OCI-LY1 (cell line): ENCODE measurements at regions not wholly inside any gene's neighbourhood (a gene's known extent, or its start where the extent isn't known, plus 50 kb on each side); places are given as distances from the start of the nearest gene placed in this dataset.

Experiments
- H2AFZ ChIP-seq: fragments of 200-600 bp; sonication (generic), shearing (Covaris generic); 2 replicates; pipeline ENCODE4 v1.6.0; 2014; ENCODE audit warnings: antibody characterized with exemption, mild to moderate bottlenecking, low read length
- H3F3A ChIP-seq: fragments of 200-600 bp; sonication (generic), shearing (Covaris generic); 2 replicates; pipeline ENCODE4 v1.6.0; 2014; ENCODE audit warnings: mild to moderate bottlenecking, antibody characterized with exemption, low read length, moderate library complexity; ENCODE audit not compliant: insufficient read depth
- H3K27ac ChIP-seq: fragments of 200-600 bp; sonication (generic); 2 replicates; pipeline ENCODE4 v1.5.1; 2014; ENCODE audit warnings: low read length, mixed run types, mild to moderate bottlenecking, low read depth; ENCODE audit not compliant: poor library complexity, severe bottlenecking
- H3K27me3 ChIP-seq: fragments of 200-600 bp; sonication (generic); 2 replicates; pipeline ENCODE4 v1.6.0; 2014; ENCODE audit warnings: antibody characterized with exemption, mild to moderate bottlenecking, low read length, moderate library complexity; ENCODE audit not compliant: insufficient read depth
- H3K36me3 ChIP-seq: fragments of 200-600 bp; sonication (generic); 2 replicates; pipeline ENCODE4 v1.6.1; 2014; ENCODE audit warnings: mild to moderate bottlenecking, antibody characterized with exemption, low read length, moderate library complexity, mixed read lengths; ENCODE audit not compliant: insufficient read depth
- H3K4me1 ChIP-seq: fragments of 200-600 bp; sonication (generic); 2 replicates; pipeline ENCODE4 v1.5.1; 2014; ENCODE audit warnings: mild to moderate bottlenecking, low read length, moderate library complexity; ENCODE audit not compliant: insufficient read depth, severe bottlenecking
- H3K4me2 ChIP-seq: fragments of 200-600 bp; sonication (generic), shearing (Covaris generic); 2 replicates; pipeline ENCODE4 v1.6.1; 2014; ENCODE audit warnings: low read length
- H3K4me3 ChIP-seq: fragments of 200-600 bp; sonication (generic); 2 replicates; pipeline ENCODE4 v1.5.1; 2014; ENCODE audit warnings: low read length, low read depth, mild to moderate bottlenecking, mixed read lengths; ENCODE audit not compliant: poor library complexity, severe bottlenecking
- H3K79me2 ChIP-seq: fragments of 200-600 bp; shearing (Covaris generic); 2 replicates; pipeline ENCODE4 v1.6.1; 2016; ENCODE audit warnings: mixed run types, low read length, mixed read lengths; ENCODE audit not compliant: insufficient read depth
- H3K9ac ChIP-seq: fragments of 200-600 bp; sonication (generic), shearing (Covaris generic); 2 replicates; pipeline ENCODE4 v1.6.1; 2014; ENCODE audit warnings: mild to moderate bottlenecking, low read length, mixed read lengths
- H3K9me2 ChIP-seq: fragments of 200-600 bp; sonication (generic), shearing (Covaris generic); 2 replicates; pipeline ENCODE4 v1.6.1; 2014; ENCODE audit warnings: low read depth, mild to moderate bottlenecking, low read length, mixed read lengths
- H3K9me3 ChIP-seq: fragments of 200-600 bp; shearing (Covaris generic); 2 replicates; pipeline ENCODE4 v1.6.1; 2014; ENCODE audit warnings: low read length, mixed read lengths
- H4K20me1 ChIP-seq: fragments of 200-600 bp; sonication (generic), shearing (Covaris generic); 2 replicates; pipeline ENCODE4 v1.6.0; 2016; ENCODE audit warnings: mild to moderate bottlenecking, low read length; ENCODE audit not compliant: insufficient read depth
- CTCF ChIP-seq: fragments of 200-600 bp; sonication (generic), shearing (Covaris generic); IDR thresholded peaks from 2 replicates; pipeline ENCODE4 v1.5.1; 2017; ENCODE audit warnings: mild to moderate bottlenecking, antibody characterized with exemption, low read length, moderate library complexity, mixed read lengths
- EZH2 ChIP-seq: fragments of 200-600 bp; sonication (generic), shearing (Covaris generic); IDR thresholded peaks from 2 replicates; pipeline ENCODE4 v1.8.0; 2017; ENCODE audit warnings: borderline replicate concordance, mixed run types, mild to moderate bottlenecking, antibody characterized with exemption, low read length, moderate library complexity, mixed read lengths

GRCh38 chr11:111186308-111186915 lies 59.1 kb upstream of the POU2AF2 start:
- no peaks in the 10 kb centered on the region for H4K20me1 ChIP-seq
- H3K4me2 ChIP-seq: no peak overlapping the region; the same call in 1 of the 2 replicates
- no peak overlapping the region for H3K9ac ChIP-seq

GRCh38 chr11:111185266-111185665 lies 60.3 kb upstream of the POU2AF2 start:
- peaks cover 34% of the 10 kb centered on the region for H3K4me1 ChIP-seq
- no peaks in the 10 kb centered on the region for H3K27me3 ChIP-seq
- no peak overlapping the region for H2AFZ ChIP-seq
- H3K9ac ChIP-seq: no peak overlapping the region
- no peak for TF ChIP-seq CTCF
- no peak for TF ChIP-seq EZH2
- H3K4me2 ChIP-seq: no peak overlapping the region
- peaks cover 11% of the 10 kb centered on the region for H3K9me3 ChIP-seq
- no peaks in the 10 kb centered on the region for H3K9me2 ChIP-seq
- no peak overlapping the region for H3K4me3 ChIP-seq
- no peaks in the 10 kb centered on the region for H3K36me3 ChIP-seq
- H3K27ac ChIP-seq: no peak overlapping the region
- H3K79me2 ChIP-seq: no peaks in the 10 kb centered on the region
- H3F3A ChIP-seq: no peaks in the 10 kb centered on the region
- H4K20me1 ChIP-seq: no peaks in the 10 kb centered on the region

More at GRCh38 chr11:111186308-111186915, 59.1 kb upstream of the POU2AF2 start:
- Histone ChIP-seq H3K27ac (peak overlapping the region; percentile 8), H3K27me3 (no peaks in the 10 kb centered on the region), H3K79me2 (no peaks in the 10 kb centered on the region), H3K4me3 (no peak overlapping the region), H2AFZ (peak overlapping the region; percentile 52; the same call in 1 of the 2 replicates), H3K9me2 (no peaks in the 10 kb centered on the region), H3K4me1 (peaks cover 30% of the 10 kb centered on the region), H3F3A (no peaks in the 10 kb centered on the region), H3K36me3 (no peaks in the 10 kb centered on the region), H3K9me3 (peaks cover 11% of the 10 kb centered on the region)
- TF ChIP-seq EZH2 (no peak), CTCF (no peak)

GRCh38 chr11:111183706-111184105 lies 61.8 kb upstream of the POU2AF2 start:
- Histone ChIP-seq H3K79me2 (no peaks in the 10 kb centered on the region), H2AFZ (no peak overlapping the region), H3K27me3 (no peaks in the 10 kb centered on the region), H3K4me3 (no peak overlapping the region), H3K9ac (no peak overlapping the region), H3K27ac (no peak overlapping the region), H3K9me3 (peaks cover 11% of the 10 kb centered on the region), H3K9me2 (no peaks in the 10 kb centered on the region), H3K36me3 (no peaks in the 10 kb centered on the region), H3K4me2 (no peak overlapping the region), H3F3A (peaks cover 8% of the 10 kb centered on the region; the same call in 1 of the 2 replicates), H3K4me1 (peaks cover 39% of the 10 kb centered on the region), H4K20me1 (no peaks in the 10 kb centered on the region)
- TF ChIP-seq EZH2: no peak
- no peak for TF ChIP-seq CTCF
